H54 (cell line): ENCODE measurements at regions not wholly inside any gene's neighbourhood (a gene's known extent, or its start where the extent isn't known, plus 50 kb on each side); places are given as distances from the start of the nearest gene placed in this dataset.

Source experiments
- DNase-seq: peaks from one replicate; pipeline ENCODE4 v3.0.0; 2011; ENCODE audit warnings: low spot score, mixed read lengths; ENCODE audit not compliant: insufficient read length
- FAIRE-seq: peaks from 3 replicates; lab custom pipeline; 2011; peaks lifted over from hg19 to GRCh38; lab: Jason Lieb, UNC
- POLR2A ChIP-seq: IDR thresholded peaks from 2 replicates; pipeline ENCODE4 v1.6.1; 2011; ENCODE audit warnings: low read depth, mild to moderate bottlenecking, low read length

DNA sequence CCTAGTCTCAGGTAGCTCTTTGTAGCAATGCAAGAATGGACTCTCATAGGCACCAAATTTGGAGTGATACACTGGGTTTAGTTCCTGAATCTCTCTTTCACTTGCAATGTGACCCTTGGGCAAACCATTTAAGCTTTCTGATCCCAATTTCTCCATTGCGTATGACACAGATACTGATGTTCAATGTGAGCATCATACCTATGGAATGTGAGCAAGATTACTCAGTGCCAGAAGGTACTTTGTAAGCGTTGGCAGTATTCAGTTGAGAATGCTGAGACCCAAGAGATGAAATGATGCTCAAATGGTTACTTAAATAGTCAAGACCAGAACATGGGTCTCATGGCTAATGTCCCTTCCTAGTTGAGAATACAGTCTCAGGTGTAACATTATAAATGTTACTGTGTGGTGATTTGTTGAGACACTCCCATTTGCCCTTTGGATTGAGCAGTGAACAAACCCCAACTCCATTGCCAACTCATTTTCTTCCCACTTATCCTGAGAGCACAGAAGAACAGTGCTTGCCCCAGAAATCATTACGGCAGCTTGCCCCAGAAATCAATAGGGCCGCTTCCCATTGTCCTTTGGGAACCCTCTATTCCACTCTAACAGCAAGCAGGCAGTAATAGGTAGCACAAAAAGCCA is 134.1 kb downstream of the SOX9 start:
- no peak for FAIRE-seq
- TF ChIP-seq POLR2A, result no peak
- no peak for DNase-seq

DNA sequence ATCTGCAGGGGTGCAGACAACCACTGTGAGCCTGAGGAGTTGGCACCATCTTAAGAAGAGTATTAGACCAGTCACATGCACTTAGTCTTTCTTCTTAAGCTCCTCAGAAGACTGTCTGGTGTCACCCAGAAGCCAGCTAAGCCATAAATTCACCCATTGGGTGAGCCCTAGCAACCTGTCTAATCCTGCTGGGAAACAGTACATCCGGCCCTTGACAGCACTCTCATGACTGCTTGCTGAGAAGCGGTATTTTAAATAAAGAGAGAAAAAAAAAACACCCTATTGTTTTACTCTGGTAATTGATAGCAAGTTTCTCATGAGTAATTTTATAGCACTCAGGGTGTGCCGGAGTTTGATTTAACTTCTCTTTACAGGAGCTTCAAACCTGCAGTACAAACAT is 134.7 kb downstream of the SOX9 start:
- TF ChIP-seq POLR2A, result no peak
- FAIRE-seq, result no peak
- DNase-seq, result no peak

DNA sequence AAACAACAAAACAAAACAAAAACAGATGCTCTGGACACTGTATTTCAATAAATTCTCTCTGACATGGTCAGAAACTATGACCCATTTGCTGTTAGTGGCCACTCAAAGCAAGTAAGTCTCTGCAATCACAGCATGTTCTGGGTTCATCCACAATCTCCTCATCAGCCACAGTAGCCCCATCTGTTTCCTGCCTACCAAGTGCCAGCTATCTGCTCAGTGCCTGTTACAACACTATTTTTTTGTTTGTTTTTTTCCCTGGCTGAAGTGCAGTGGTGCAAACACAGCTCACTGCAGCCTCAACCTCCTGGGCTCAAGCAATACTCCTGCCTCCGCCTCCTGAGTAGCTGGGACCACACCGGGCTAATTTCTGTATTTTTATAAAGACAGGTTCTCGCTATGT is 137.9 kb downstream of the SOX9 start:
- no peak for TF ChIP-seq POLR2A
- no peak for DNase-seq
- FAIRE-seq, result no peak

DNA sequence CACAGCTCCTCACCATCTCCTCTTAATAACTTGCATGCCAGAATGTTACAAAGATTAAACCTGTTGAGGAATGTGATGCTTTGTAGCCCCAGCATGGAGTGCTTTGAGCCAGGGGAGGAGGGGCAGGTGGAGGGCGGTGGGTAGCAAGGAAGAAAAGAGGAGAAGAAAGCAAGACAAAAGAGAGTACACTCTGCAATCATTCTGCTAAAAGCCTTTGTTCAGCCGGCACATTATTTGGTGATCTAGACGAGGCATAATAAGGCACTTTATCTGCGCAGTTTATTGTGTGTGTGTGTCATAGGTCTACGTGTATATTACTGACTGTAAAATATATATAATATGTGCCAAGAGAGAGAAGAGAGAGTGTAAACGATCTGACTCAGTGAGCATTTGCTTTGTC is 139.1 kb downstream of the SOX9 start:
- TF ChIP-seq POLR2A, result no peak
- DNase-seq (no peak), FAIRE-seq (no peak)

DNA sequence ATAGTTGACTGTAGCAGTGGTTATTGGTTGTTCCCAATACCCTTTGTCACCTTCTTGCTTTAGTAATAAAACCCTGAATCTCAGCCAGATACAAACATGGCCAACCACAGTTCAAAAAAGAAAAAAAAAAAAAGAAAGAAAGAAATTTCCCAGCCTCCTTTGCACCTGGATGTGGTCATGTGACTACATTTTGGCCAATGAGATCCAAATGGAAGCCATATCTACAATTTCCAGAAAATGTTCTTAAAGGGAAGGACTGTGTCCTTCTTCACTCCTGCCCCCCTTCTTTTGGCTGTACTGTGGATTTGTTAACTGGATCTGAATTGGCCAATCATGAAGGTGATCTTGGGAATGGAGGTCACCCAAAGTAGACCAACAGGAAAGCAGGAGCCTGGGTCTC is 141.9 kb downstream of the SOX9 start:
- FAIRE-seq (no peak), DNase-seq (no peak)
- no peak for TF ChIP-seq POLR2A

DNA sequence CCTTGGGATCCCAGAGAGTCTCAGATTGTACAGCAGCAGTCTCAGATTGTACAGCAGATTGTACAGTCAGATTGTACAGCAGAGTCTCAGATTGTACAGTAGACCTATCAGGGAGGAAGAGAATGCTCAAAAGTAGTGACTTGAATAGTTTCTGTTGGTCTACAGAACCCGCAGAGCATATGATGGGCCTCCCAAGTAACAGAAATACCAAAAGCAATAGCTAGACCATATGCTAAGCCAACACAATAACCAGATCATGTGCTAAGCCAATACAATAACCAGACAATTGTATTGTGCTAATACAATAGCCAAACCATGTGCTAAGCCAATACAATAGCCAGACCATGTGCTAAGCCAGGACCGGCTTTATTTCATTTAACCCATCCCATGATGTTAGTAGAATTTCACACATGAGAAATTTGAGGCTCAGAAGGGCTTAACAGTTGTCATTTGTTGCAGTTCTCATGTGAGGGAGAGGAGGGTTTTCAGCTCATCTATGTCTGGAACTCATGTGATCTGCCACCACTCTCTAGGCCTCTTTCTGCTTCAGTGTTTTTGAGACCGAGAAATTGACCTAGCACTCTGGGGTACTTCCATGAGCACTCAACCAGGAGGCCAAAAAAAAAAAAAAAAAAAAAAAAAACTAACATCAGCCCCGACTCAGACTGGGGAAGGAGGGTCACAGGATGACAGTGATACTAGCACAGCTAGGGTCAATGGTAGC is 144.0 kb downstream of the SOX9 start:
- no peak for TF ChIP-seq POLR2A
- no peak for DNase-seq
- no peak for FAIRE-seq

DNA sequence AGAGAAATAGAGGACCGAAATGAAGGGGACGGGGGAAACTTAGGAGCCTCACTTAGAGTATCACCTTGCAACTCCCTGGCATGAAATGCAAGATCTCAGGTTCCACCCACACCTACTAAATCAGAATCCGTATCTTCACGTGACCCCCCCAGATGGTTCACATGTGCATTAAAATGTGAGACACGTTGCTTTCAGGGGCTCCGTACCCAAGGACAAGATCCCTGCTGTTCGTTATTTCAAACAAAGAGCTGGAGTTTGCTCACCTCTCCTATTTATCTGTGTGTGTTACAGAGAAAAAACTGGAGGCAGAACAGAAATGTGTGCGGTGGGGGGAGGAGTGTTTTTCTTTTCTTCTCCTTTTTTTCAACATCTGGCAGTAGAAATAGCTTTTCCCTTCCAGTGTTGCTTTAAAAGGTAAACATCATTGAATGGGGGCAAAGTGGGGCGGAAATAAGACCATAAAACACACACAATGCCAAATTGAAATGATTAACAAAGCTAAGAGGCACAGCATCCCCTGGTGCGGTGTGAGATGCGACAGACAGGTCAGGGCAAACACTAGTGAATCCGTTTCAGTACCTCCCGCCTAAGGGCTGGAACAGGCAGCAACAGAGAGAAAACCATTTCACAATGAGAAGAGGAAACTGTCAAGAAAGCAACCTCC is 145.4 kb downstream of the SOX9 start:
- DNase-seq, result no peak
- no peak for TF ChIP-seq POLR2A
- no peak for FAIRE-seq

DNA sequence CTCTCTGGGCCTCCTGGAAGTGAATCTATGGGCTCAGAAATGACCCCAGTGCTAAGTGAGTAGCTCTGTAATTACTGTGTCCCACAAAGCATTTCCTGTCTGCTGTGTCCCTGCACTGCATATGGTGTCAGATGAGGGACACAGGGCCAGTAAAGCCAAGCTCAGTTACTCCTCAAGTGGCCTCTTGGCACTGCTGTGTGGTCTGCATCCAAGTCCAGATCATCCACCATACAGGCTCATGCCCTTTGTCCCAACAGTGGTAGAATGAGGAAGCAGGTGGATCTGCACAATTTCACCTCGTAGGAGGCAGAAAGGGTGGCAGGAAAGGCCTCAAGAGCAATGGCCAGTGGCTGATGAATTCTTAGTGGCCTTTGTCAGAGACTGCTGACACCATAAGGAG is 146.8 kb downstream of the SOX9 start:
- no peak for TF ChIP-seq POLR2A
- DNase-seq (no peak), FAIRE-seq (no peak)

DNA sequence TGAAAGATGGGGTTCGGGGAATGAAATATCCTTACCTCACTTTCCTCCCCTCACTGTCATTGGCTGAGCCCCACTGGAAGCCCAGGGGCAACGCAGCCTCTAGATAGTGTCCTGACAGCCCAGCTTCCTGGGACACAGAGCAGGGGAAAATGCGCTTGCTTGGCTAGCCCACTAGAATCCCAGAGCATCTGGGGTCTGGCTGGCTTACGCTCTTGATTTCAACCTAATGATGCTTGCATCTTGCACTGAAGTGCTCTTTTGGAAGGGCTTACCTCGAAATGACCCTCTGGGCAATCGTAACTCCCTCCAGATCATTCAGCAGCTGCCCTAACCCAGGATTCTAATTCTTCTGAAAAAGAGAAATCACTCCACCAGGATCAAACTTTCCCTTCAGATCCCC is 147.6 kb downstream of the SOX9 start:
- no peak for TF ChIP-seq POLR2A
- FAIRE-seq (no peak), DNase-seq (no peak)

DNA sequence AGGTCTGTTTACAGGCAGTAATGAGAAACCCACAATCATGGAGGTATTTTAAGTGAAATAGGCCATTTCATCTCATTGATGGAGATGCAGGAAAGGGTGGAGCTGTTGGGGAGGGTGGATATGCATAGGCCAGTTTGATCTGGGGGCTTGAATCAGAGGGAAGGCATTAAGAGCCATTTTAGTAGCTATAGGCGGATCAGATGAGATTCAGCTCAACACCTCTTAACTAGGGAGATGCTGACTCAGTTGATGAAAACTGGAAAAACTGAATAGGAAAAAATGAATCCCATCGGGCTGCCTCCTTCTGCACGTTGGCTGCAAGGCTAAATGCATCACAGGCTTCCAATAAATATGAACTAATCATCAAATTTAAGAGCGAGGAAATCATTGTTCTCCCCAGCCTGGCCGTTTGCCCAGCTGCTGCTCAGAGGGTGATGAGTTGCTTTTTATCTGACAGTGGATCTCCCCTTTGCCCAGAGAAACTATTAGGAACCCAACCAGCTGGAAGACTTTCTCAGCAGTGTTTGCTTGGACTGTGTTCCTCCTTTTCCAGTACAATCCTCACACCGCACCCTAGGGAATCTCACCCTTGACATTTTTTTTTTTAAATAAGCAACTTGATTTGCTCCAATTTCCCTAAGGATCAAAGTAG is 149.6 kb downstream of the SOX9 start:
- FAIRE-seq, result no peak
- no peak for DNase-seq
- TF ChIP-seq POLR2A, result no peak

DNA sequence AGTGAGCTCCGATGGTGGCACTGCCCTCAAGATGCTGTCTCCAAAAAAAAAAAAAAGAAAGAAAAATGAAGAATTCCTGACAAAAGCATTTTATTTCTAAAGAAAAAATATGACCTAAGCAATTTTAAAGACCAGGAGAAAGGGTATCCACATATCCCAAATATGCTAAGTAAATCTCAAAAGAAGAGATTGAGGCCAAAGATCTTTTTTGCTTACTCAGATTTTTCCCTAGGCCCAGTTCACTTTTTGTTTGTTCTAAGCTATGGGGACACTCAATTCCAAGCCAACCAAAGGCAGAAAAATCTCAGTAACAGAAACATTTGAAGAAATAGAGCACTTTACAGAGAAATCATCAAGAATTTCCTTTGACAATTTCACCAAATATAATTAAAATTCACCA is 150.8 kb downstream of the SOX9 start:
- no peak for DNase-seq
- no peak for TF ChIP-seq POLR2A
- no peak for FAIRE-seq

DNA sequence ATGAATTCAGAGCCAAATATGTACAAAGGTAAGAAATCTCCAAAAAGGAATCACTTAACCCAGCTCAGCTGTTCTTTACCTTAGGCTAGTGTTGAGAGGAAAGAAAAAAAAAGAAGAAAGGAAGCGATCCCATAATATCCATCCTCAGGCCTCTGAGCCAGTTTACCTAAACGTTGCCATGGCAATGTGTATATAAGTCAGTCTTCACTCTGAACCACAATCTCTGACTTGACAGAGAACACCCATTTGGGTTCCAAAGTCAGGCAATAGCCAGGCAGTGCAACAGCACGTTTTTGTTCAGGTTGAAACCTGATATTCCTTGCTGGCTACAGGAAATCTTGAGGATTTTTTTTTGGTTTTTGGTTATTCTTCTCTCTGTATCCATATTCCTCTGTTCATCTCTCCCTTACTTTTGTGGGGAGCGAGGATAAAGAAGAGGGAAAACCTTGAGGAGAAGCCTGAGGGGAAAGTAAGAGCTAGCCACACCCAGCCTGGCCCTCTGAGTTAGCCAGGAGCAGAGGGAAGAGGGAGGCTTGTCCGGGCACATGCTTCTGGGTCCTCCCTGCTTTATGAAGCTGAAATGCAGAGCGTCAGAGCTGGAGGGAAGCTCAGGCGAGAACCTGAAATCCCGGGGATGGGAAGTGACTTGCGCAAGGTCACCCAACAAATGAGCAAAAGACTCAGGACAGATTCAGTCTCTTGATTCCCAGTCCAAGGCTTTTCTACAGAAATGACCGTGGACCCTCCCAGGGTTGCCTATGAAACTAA is 152.7 kb downstream of the SOX9 start:
- no peak for FAIRE-seq

DNA sequence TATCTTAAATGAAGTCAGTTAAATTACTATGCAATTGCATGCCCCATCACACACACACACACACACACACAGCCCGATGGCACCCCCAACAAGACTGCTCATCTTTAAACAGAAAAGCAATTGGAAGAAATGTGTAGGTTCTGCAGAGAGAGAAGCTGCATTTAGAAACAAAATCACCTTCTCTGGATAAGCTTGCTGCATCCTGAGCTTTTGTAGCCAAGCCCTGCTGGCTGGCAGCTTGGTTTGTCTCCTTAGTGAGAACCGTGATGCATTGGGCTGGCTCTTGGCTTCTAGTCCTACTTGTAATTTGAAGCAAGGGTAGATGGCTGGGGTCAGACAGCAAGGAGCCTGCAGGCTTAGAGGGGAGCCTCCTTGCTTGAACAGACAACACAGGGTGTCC is 153.8 kb downstream of the SOX9 start:
- FAIRE-seq (no peak), DNase-seq (no peak)
- TF ChIP-seq POLR2A, result no peak

More for the DNA sequence above, 152.7 kb downstream of the SOX9 start:
- no peak for DNase-seq
- no peak for TF ChIP-seq POLR2A

DNA sequence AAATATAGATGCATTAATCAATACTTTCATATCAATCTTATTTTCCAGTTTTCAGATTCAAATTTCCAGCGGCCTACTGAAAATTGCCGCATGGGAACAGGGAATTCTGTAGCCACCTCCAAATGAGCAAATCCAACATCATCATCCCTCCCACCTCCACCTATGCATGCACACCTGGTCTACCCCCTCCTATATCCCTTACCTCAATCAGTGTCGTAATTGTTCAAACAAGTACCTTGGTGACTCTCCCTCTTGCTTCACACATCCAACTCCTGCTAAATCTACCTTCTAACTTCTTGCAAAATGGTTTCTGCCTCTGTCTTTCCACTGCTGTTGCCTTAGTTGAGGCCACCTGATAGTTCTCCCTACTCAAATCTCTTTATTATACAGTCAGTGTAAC is 160.1 kb downstream of the SOX9 start:
- FAIRE-seq (no peak), DNase-seq (no peak)
- no peak for TF ChIP-seq POLR2A
